Ramos (cell line): ENCODE measurements at regions not wholly inside any gene's neighbourhood (a gene's known extent, or its start where the extent isn't known, plus 50 kb on each side); places are given as distances from the start of the nearest gene placed in this dataset.

Experiments
- in situ Hi-C: fragments of 300-500 bp; cut with MboI; formaldehyde crosslinking; loops from one replicate; pipeline ENCODE4 v1.14.3; 2022; ENCODE audit warnings: low sequenced_read_pairs; ENCODE audit not compliant: unreplicated experiment

DNA sequence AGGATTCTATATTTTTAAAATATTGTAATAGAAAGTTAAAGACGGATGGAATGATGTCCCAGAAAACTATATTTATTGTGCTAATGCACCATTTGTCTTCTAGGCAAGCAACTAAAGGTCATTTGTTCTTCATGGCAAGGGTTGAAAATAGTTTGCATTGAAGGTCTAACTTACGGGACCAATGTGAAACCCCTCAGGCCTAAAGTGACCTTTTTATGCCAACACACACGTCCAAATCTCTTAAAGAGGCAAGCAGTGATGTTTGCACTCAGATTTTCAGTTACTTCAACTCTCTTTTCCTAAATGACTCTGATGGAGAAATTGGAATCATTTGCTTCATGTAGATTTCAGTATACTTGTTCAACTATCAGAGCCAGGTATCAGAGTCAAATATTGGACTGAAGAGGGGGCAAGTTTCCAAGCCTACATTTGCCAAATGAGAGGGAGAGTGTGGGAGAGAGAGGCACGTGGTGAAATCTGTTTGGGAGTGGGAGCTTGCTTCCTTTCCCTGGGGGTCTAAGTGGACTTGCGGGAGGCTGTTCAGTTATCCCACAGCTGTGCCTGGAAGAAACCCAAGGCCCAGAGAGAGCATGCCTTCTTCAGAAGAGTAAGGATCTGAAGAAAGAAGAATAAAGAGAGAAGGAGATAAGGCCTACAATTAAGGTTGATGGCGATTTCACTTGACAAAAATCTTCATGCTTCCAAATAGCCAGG, 459.8 kb downstream of the BCAT1 start:
- in situ Hi-C loops = no loop called here

DNA sequence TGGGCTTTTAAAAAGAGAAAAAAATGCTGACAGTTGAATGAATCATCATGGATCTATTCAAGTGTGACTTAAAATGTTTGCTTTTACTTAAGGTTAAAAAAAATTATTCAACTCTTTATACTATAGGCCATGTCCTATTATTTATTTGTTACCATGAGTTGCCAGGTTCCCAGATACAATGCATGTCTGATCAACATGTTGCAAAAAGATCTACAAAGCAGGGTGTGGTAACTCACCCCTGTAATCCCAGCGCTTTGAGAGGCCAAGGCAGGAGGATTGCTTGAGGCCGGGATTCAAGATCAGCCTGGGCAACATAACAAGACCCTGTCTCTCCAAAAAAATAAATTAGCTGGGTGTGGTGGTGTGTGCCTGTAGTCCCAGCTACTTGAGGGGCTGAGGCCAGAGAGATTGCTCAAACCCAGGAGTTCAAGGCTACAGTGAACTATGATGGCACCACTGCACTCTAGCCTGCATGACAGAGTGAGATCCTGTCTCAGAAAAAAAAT, 460.8 kb downstream of the BCAT1 start:
- in situ Hi-C loops = no loop called here

DNA sequence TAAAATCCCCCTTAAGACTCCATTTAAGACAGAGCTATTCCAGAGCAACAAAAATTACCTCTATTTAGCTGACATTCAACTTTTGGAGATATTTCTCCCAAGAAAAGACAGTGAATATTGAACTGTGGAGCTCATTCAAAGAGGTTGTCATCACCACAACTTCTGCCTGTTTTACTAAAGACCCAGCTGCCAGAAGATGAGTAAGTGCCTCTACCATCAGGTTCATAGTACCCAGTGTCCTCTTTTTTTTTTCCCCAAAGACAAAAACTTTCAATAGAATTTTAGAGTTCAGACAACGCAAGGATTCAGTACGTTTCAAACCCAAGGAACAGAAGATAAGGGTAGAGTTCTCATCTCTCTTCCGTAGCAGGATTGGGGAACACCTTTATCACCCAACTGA, 461.3 kb downstream of the BCAT1 start:
- in situ Hi-C loops = no loop called here

DNA sequence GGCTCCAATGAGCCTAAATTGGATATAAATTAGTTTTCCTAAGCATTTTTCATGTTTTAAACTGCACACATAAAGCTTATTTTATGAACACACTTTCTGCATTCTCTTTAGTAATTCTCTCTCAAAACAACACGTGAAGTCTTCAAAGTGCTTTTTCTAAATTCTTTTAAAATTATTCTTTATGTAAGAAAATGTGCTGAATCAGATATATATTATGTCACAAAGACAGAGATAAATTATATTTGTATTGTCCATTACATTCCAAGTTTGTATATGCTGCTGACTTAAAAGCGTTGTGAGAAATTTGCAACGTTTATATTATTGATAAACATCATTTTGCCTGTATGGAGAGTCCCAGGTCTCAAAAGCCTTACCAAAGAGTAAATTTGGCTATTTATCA, 465.2 kb downstream of the BCAT1 start:
- in situ Hi-C loops = no loop called here

DNA sequence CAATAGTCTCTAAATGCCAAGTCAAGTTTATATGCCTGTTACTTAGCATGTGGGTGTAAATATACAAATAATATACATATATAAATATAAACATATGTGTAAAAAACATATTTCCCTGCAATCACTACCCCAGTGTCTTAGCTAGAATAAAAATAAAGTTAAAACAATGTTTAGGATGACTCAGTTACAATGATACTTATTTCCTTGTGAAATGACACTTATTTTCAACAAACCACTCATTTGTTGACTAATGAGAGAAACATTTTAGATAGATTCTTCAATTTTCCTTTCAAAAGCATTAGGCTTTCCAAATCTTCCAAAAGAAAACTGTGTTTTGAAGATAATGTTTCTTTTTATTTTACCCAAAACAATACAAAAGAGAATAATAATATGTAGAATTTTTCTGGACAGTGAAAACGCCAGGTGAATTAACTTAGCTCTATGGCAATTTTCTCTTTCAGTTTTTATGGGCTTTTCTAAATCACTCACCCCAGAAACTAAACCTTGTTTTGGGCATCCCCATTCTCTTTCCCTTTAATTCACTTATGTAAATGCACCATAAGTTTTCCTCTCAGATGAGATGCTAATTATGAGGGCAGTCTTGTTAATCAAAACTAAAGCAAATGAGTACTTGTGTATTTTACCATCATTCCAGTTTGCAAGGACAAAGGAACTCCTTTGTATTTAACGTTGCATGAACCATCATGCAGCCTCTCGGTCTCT, 465.9 kb downstream of the BCAT1 start:
- in situ Hi-C loops = no loop called here

DNA sequence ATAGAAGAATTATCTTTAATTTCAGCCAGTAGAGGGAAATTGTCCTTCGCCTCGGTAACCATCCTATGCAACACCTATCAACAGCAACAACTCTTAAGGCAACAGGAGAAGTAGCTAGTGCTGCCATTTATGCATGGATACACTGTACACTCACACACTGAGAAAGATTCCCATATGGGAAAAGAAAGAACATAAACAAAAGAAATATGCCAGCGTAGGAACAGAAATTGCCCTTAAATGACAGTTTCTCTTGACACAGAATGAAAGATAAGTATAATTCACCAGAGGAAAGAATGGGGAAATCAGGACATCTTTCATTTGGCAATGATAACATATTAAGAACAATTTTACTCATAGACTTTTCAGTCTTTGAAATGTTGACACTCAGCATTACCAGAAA, 466.9 kb downstream of the BCAT1 start:
- in situ Hi-C loops = no loop called here

DNA sequence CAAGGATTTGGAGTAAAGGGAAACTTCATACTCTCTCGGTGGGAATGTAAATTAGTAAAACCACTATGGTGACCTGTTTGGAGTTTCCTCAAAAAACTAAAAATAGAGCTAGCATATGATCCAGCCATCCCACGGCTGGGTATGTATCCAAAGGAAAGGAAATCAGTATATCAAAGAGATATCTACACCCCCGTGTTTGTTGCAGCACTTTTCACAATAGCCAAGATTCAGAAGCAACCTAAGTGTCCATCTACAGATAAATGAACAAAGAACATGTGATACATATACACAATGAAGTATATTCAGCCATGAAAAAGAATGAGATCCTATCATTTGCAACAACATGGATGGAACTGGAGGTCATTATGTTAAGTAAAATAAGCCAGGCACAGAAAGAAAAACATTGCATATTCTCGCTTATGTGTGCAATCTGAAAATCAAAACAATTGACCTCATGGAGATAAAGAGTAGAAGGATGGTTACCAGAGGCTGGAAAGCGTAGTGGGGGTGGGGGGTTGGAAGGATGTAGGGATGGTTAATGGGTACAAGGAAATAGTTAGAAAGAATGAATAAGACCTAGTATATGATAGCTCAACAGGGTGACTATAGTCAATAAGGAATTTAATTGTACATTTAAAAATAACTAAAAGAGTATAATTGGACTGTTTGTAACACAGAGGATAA, 468.0 kb downstream of the BCAT1 start:
- in situ Hi-C loops = no loop called here

DNA sequence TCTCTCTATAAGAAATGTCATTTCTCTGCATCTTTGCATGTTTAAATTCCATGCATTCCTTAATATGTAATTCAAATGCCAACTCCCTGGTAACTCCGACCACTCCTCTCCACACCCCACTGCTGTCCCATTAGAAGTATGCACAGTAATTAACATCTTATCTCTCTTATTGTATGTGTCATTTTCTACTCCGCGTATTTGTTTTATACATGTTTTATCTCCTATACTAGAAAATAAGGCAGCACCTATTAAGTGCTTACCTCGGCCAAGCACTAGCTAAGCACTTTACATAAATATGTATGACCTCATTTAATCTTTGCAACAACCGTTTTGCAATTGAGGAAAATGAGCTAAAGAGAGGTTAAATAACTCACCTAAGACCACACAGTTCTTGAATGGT, 469.8 kb downstream of the BCAT1 start:
- in situ Hi-C loops = no loop called here

DNA sequence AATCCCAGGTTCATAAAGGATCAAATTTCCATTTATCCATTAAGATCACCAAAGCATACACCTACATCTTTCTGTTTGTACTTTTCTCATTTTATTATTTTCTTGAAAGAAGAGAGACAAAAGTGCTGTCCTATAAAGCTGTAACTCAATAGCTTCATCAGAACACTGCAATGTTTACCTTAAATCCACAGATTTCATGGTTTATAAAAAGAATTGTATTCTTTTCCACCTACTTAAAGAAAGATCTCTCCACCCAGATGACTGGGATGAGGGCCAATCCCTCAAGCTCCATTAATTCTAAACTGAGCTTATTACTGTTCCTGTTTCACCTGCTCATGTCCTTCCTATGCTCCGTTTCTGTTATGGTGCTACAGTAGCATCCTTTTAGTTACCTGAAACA, 470.6 kb downstream of the BCAT1 start:
- in situ Hi-C loops = no loop called here

DNA sequence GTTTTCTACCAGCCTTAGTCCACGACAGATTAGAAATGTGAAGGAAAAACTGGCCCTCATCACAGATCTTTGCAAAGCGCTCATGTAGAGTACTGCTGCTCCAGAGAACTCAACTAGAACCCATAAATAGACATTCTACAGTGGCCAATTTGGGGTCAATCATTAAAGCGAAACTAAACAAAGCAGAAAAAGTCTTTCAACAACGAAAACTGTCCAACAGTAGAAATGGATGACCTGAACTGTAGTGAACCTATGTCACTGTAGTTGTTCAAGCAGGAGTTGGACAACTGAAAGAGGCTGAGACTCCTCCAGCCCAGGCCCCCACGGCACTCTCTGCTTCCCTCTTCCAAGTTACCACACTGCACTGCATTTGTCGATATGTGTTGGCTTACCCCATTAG, 472.6 kb downstream of the BCAT1 start:
- in situ Hi-C loops = no loop called here

DNA sequence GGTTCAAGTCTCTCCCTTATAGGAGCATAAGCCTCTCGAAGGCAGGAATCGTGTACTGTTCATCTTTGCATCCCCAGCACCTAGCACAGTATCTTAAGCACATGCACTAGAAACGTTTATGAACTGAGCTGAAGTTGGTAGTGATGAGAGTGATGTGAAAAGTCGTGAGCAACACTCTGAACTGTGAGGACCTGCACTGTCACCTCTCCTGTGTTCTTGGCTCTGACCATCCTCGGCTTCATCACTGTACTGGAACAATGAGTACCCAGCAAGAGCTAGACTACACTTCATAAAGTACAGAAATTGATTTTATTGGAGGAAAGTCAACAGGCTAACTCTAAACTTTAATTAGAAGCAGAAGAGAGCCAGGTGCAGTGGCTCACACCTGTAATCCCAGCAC, 473.6 kb downstream of the BCAT1 start:
- in situ Hi-C loops = no loop called here

DNA sequence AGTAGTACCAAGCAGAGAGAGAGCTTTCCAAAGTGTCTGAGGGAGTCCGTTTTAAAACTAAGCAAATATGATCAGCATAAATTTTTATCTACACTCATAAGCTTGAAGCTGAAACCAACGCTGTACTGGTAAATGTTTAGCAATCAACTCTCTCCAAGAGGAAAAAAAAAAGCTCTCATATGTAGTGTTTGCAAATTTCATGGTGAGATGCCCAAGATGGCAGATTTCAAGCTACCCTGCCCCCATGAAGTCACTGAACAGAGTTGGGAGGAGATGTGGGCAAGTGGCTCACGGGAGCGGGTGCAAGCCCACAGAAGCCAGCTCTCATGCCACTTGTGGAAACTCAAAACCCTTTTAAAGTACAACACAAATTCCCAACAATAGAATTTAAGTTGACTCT, 475.8 kb downstream of the BCAT1 start:
- in situ Hi-C loops = no loop called here

DNA sequence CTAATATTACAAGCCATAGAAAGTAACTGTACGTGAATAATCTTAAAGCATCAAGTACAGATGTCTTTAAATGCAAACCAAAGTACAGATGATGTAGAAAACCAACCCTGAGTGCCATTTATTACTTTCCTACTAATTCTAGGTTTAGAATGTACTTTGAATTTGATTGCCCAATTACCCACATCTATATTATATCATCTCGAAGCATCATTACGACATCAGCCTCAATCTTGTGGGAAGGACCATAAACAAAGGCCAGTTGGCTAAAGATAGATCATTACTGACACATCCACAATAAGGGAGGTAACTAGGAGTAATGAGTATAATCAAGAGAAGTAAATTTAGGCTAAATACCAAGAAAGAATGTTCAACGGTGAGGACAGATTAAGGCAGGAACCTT, 478.9 kb downstream of the BCAT1 start:
- in situ Hi-C loops = no loop called here

DNA sequence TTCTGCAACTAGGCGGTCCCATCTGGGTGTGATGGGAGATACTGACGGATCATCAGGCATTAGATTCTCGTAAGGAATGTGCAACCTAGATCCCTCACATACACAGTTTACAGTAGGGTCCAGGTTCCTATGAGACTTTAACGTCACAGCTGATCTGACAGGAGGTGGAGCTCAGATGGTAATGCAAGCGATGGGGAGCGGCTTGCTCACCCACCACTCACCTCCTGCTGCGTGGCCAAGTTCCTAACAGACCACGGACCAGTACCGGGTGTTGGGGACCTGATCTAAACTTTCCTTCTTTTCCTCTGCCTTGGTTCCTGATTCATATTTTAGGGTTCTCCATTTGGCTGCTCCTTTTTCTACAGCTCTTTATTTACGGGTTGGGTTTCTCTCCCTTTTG, 479.8 kb downstream of the BCAT1 start:
- in situ Hi-C loops = no loop called here

DNA sequence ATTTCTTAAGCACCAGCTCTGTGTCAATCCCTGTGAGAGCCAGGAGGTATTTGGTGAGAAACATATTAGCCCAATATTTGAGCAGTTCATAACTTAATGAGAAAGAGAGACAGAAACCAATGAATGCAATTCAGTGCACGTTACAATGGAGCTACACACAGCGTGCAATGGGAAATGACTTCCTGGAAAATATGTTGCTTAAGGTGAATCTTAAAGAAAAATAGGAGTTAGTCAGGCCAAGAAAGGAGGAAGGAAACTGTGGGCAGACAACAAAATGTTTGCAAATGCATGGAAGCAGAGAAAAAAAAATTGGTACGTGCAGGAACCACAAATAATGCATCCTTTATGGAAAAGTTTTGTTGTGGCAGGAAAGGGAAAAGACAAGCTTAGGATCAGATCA, 481.7 kb downstream of the BCAT1 start:
- in situ Hi-C loops = no loop called here

DNA sequence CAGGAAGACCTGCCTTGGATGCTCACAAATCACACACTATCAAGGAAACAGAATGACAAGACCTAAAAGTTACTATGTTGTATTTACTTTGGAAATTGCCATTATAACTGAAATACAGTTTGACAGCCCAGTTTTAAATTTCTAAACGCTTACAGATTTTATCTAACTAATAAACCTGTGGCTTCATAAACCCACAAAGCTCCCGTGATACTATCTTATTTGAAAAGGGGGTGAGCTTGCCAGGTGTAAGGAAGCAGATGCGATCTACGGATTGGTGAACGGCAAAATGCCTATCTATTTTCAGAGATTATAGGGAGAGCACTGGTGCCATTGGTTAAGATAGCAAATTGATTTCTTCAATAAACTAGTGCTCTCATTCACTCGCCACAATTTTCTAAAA, 485.5 kb downstream of the BCAT1 start:
- in situ Hi-C loops = no loop called here

DNA sequence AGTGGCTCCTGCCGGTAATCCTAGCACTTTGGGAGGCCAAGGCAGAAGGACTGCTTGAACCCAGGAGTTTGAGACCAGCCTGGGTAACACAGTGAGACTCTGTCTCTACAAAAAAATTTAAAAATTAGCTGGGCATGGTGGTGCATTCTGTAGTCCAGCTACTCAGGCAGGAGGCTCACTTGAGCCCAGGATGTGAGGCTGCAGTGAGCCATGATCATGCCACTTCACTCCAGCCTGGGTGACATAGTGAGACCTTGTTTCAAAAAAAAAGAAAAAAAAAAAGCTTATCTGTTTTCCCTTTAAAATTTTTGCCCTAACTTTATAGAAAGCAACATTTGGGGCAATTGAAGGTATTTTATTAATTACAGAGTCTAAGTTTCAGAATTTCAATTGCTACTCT, 486.0 kb downstream of the BCAT1 start:
- in situ Hi-C loops = no loop called here

DNA sequence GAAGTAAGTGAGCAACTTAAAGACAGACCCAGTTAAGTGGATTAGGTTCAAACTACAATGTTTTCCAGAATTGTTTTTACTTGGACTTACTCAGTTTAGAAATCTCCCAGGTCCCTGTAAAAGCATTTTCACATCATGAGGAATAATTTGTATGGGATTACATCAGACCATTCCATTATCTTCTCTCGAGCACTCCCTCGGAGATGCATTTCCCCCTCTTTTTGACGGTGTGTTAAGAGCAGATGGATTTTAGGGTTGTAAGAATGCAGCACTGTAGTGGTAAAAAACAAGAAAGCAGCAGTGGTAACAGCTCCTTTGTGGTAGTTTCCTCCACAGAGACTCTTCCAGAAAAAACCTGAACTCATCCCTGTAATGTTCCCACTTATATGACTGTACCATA, 488.4 kb downstream of the BCAT1 start:
- in situ Hi-C loops = no loop called here

DNA sequence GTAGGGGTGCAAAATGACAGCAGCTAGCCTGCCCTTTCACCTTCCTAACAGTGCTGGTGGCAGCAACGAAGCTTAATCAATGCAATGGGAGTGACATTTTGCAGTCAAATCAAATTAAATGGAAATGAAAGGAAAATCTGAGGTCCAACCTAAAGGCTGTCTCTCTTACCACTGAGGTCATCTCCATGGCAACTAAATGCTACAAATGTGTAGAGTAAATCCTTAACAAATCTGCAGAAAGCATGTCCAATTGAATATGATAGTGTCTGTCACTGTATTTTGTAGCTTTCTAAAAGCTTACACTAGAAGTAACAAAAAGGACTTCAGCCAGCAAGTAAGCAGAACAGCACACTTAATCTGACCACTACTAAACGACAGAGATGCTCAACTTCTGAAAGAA, 488.8 kb downstream of the BCAT1 start:
- in situ Hi-C loops = no loop called here

DNA sequence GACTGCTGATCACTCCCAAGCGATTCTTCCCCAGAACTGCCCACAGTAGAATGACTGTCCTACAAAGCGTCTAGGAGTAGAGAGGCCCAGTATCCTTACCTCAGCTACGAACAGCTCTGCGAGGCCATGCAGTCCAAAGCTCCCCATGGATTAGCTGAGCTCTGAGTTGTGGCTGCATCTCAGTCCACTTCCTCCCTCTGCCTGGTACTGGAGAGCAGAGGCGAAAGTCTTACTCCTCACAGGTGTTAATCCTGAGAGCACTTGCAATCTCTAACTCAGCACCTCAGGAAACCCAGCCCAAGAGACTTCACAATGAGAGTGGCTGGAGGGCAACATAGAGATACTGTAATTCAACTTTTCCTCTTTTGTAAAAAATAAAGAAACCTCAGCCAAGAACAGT, 493.1 kb downstream of the BCAT1 start:
- in situ Hi-C loops = no loop called here

DNA sequence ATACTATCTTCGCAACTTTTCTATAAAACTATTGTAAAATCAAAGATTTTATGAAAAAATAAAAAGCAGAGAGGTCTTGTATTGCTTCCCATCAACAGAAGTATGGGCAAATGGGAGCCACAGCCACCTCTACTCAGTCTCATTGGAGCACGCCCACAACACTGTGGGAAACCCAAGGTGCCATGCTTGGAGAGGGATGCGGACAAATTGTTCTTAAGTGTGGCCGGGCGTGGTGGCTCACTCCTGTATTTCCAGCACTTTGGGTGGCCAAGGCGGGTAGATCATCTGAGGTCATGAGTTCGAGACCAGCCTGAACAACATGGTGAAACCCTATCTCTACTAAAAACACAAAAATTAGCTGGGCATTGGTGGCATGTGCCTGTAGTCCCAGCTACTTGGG, 498.2 kb upstream of the SOX5 start:
- in situ Hi-C loops = no loop called here
